RWPE2 (cell line): ENCODE measurements at regions not wholly inside any gene's neighbourhood (a gene's known extent, or its start where the extent isn't known, plus 50 kb on each side); places are given as distances from the start of the nearest gene placed in this dataset.

Experiments
- ATAC-seq: fragments of 200-7000 bp; cut with Tn5 transposase; 3 replicates; pipeline ENCODE4 v1.9.1; 2021; ENCODE audit warnings: low read depth
- DNase-seq: peaks from one replicate; pipeline ENCODE4 v3.0.0-alpha.2; 2020; ENCODE audit warnings: low spot score
- H3K27ac ChIP-seq: fragments of 450-650 bp; 2 replicates; pipeline ENCODE4 v1.5.1; 2017; ENCODE audit warnings: mild to moderate bottlenecking; ENCODE audit not compliant: poor library complexity, severe bottlenecking
- H3K27me3 ChIP-seq: fragments of 250-450 bp; sonication (Bioruptor Pico); 2 replicates; pipeline ENCODE4 v1.5.1; 2021; ENCODE audit warnings: mild to moderate bottlenecking, moderate library complexity; ENCODE audit not compliant: insufficient read depth, poor library complexity, severe bottlenecking
- H3K36me3 ChIP-seq: fragments of 250-450 bp; sonication (Bioruptor Pico); 2 replicates; pipeline ENCODE4 v1.5.1; 2020; ENCODE audit warnings: low read depth, mild to moderate bottlenecking, moderate library complexity
- H3K4me1 ChIP-seq: fragments of 250-450 bp; sonication (Bioruptor Pico); 2 replicates; pipeline ENCODE4 v1.5.1; 2021; ENCODE audit warnings: mild to moderate bottlenecking, moderate library complexity; ENCODE audit not compliant: insufficient read depth, poor library complexity, severe bottlenecking
- H3K4me3 ChIP-seq: fragments of 250-450 bp; sonication (Bioruptor Pico); 2 replicates; pipeline ENCODE4 v1.5.1; 2021; ENCODE audit warnings: mild to moderate bottlenecking, moderate library complexity; ENCODE audit not compliant: severe bottlenecking
- H3K9me3 ChIP-seq: fragments of 250-450 bp; sonication (Bioruptor Pico); 2 replicates; pipeline ENCODE4 v1.5.1; 2021; ENCODE audit warnings: mild to moderate bottlenecking, moderate library complexity; ENCODE audit not compliant: severe bottlenecking
- CTCF ChIP-seq: fragments of 450-650 bp; IDR thresholded peaks from one replicate; pipeline ENCODE4 v1.5.1; 2017; ENCODE audit warnings: mild to moderate bottlenecking, moderate library complexity; ENCODE audit not compliant: poor library complexity, severe bottlenecking

DNA sequence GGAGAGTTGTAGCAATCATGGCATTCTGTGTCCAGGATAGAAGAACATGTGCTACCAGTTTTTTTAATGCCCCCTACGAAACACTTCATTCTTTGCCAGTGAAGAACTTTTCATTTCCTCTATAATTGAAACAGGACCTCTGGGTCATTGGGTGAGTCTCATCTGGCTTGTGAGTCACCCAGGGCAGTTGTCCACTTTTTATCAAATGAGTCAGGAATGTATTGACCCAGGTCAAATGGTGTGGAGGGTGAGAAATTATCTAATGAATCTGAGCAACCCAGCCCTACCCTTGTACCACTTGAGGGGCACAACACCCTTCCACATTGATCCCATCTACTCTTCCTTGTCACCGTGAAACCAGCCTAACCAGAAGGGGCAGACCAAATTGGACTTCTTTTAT is 417.3 kb upstream of the PROX1 start:
- Histone ChIP-seq H3K27ac (no peak overlapping the region), H3K27me3 (no peaks in the 10 kb centered on the region), H3K9me3 (no peaks in the 10 kb centered on the region), H3K4me3 (no peak overlapping the region), H3K36me3 (no peaks in the 10 kb centered on the region), H3K4me1 (no peaks in the 10 kb centered on the region)
- no peak for ATAC-seq
- no peak for TF ChIP-seq CTCF
- DNase-seq, result no peak

GRCh38 chr1:213571419-213571818 is 416.4 kb upstream of the PROX1 start:
- no peak for TF ChIP-seq CTCF
- Histone ChIP-seq H3K36me3 (no peaks in the 10 kb centered on the region), H3K4me3 (no peak overlapping the region), H3K27ac (no peak overlapping the region), H3K9me3 (no peaks in the 10 kb centered on the region), H3K27me3 (no peaks in the 10 kb centered on the region), H3K4me1 (no peaks in the 10 kb centered on the region)
- DNase-seq, result no peak
- ATAC-seq, result no peak

DNA sequence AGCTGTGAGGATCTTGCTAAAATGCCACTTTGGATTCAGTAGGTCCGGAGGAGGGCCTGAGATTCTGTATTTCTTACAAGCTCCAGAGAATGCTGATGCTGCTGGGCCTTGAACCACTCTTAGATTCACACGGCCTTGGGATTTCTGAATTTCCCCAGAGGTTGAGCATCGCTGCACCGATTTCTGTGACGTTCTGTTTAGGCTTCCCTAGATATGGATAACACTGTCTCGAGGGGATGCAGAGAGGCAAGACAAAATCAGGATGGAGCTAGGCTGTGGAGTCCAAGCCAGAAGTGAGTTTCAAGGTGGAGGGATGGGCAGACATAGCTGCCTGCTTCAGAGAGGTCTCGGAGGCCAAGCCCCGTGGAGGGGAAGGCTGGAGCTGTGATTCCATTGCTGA is 415.9 kb upstream of the PROX1 start:
- ATAC-seq (no peak), DNase-seq (no peak)
- no peak overlapping the region for H3K27ac ChIP-seq
- no peak overlapping the region for H3K4me3 ChIP-seq
- TF ChIP-seq CTCF, result no peak
- no peaks in the 10 kb centered on the region for H3K4me1 ChIP-seq
- no peaks in the 10 kb centered on the region for H3K9me3 ChIP-seq
- no peaks in the 10 kb centered on the region for H3K27me3 ChIP-seq
- no peaks in the 10 kb centered on the region for H3K36me3 ChIP-seq

- no peak for TF ChIP-seq CTCF
- no peak overlapping the region for H3K27ac ChIP-seq
- H3K4me3 ChIP-seq, result no peak overlapping the region
- H3K27me3 ChIP-seq, result no peaks in the 10 kb centered on the region
- no peaks in the 10 kb centered on the region for H3K9me3 ChIP-seq
- H3K4me1 ChIP-seq, result no peaks in the 10 kb centered on the region
- H3K36me3 ChIP-seq, result no peaks in the 10 kb centered on the region
- DNase-seq (no peak), ATAC-seq (no peak)
Observed at GRCh38 chr1:213572912-213573647, 414.7 kb upstream of the PROX1 start.

- DNase-seq (no peak), ATAC-seq (no peak)
- Histone ChIP-seq H3K27me3 (no peaks in the 10 kb centered on the region), H3K27ac (no peak overlapping the region), H3K4me1 (no peaks in the 10 kb centered on the region), H3K9me3 (no peaks in the 10 kb centered on the region), H3K36me3 (no peaks in the 10 kb centered on the region), H3K4me3 (no peak overlapping the region)
- TF ChIP-seq CTCF, result no peak
Observed at GRCh38 chr1:213573648-213574009, 414.1 kb upstream of the PROX1 start.
